HG03439 (cell line): ENCODE measurements at regions not wholly inside any gene's neighbourhood (a gene's known extent, or its start where the extent isn't known, plus 50 kb on each side); places are given as distances from the start of the nearest gene placed in this dataset.
"Not testable (repeated sequence)": the region's sequence is repeated elsewhere in the genome, so short reads cannot be mapped to it uniquely, and the experiment has no call there.

ENCODE experiments used
- ATAC-seq: cut with Tn5 transposase; IDR thresholded peaks from one replicate; pipeline ENCODE4 v1.9.1; 2021; ENCODE audit warnings: mild to moderate bottlenecking, moderate library complexity; ENCODE audit not compliant: unreplicated experiment

- no peak for ATAC-seq
Observed at GRCh38 chr1:55541296-55541695, 326.1 kb upstream of the USP24 start.

DNA sequence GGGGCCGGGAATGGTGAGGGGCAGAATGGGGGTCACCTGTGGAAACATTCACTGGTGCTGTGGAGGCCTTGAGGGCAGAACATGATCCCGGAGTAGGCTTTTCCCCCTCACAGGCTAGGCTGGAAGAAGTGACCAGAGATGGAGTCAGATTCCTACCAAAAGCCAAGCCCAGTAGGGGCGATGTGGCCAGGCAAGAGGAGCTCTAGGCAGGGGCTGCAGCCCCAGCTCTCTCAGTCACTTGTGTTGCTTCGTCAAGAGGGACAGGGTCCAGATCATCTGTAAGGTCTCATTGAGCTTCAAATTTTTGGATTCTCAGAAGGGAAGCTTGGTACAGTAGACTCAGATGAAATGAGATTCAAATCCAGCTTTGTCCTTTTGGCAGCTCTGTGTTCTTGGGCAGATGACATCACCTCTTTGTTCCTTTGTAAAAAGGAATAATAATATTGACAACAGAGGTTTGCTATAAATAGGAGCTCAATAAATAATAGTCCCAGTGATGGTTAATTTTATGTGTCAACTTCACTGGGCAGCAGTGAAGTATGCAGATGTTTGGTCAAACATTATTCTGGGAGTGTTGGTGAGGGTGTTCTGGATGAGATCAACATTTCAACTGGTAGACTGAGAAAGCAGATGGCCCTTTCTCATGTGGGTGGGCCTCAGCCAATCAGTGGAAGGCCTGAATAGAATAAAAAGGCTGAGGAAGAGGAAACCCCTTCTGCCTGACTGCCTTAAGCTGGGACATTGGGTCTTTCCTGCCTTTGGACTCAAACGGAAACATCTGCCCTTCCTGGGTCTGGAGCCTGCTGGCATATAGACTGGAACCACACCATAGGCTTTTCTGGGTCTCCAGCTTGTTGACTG, 324.7 kb upstream of the USP24 start:
- no peak for ATAC-seq

DNA sequence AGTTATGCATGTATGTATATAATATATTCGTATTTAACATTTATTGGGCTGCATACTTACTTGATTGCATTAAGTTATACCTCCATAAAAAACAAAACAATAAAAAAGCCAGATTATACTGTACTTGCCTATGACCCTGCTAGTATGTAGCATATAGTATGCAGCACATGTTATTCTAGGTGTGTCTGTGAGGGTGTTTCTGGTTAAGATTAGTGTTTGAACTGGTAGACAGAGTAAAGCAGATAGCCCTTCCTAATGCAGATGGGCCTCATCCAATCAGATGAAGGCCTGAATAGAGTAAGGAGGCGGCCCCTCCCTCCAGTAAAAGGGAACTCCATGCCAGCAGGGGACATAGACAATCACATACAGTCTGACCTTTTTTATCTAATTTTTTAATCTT, 323.3 kb upstream of the USP24 start:
- ATAC-seq = no peak

- ATAC-seq = no peak
Observed at GRCh38 chr1:55536545-55536865, 321.3 kb upstream of the USP24 start.

GRCh38 chr1:55535724-55536544, 320.8 kb upstream of the USP24 start:
- no peak for ATAC-seq

DNA sequence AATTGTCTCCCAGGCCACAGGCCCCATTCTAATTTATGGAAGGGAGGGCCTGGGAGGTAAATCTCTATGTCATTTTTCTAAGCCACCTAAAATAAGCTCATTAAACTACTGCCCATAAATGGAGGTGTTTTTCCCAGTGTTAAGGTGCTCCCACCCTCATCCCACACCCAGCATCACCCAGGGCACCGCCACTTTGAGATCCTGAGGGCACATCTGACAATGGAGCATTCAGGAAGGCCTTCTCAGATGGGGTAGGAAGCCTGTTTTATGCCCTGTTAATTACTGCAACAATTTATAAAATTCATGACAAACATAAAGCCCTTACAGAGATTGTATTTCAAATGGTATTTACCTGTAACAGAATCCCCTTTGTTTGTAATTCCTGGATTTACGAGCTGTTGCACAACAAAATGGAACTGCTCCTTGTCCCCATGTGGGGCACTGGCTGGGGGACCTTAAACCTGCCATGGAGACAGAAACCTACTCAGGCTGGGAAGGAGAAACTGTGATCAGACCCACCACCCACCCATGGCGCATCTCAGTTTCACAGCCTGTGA, 319.5 kb upstream of the USP24 start:
- ATAC-seq = no peak

DNA sequence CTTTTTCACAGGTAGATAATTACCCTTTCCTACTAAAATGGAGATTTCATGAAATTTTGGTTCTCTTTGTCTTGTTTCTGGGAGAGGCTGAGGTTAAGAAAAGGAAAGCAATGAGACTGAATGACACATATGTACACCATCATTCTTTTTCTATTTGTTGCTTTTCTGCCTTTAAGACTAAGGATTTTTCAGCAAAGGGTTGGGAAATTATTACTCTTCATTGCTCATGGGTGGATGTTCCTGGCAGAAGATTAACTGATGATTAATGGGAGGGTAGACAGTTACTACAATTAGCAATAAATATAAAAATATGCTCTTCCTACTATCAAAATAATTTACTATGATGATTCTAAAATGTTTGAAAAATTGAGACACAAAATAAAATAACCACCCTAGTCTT, 316.5 kb upstream of the USP24 start:
- ATAC-seq = no peak

- ATAC-seq = no peak
Observed at GRCh38 chr1:55530749-55531478, 315.8 kb upstream of the USP24 start.

- no peak for ATAC-seq
Observed at GRCh38 chr1:55529017-55529416, 313.9 kb upstream of the USP24 start.

GRCh38 chr1:55527831-55528230, 312.7 kb upstream of the USP24 start:
- no peak for ATAC-seq

DNA sequence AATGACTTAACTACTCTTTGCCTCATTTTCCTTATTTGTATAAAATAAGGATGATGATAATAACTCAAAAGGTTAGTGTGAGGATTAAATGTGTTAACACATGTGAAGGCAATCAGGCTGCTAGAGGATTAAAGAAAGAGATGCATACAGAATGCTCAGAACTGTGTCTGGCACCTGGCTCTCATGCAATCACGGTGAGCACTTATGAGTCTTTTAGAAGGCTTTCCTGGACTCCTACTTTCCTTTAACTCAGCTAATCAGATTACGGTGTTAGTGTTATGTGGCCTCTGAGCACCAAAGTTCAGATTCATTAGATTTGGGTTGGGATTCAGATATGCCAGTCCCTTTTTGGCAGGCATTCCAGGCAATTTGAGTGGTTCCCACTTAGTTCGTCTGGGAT, 311.6 kb upstream of the USP24 start:
- no peak for ATAC-seq

DNA sequence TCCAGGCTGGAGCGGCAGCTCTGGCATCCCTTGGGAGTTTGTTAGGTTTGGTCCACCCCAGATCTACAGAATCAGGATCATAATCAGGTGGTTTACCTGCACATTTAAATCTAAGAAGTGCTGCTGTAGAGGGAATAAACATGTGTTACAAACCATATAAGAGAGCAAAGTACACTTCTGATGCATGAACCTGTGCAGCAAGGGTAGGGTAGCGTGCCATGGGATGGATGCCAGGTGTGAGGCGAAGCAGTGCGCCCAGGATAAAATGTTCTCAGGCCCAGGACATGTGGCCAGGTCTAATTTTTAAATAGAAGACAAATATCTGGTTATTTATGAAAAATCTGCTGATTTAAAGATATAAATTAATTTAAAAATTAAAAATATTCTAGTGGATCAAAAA, 308.8 kb upstream of the USP24 start:
- ATAC-seq = no peak

DNA sequence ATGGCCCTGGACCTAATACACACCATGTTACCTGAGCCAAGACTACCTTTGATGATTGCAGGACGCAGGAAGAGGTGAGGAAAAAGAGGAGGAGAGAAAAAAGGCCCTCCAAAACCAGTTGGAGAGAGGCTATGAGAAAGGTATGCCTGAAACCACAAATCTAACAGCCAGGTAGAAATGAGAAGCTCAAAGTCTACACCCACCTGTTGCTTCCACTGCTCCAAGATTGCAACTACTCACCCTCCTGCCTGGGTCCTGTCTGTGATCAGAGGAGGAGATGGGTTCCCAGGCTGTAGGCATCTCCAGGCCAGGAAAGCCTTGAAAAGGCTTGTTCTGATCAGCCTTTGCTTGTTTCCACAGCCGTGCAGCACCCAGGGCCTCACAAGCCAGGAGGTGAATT, 307.8 kb upstream of the USP24 start:
- no peak for ATAC-seq

GRCh38 chr1:55522353-55522903, 307.3 kb upstream of the USP24 start:
- ATAC-seq = no peak

DNA sequence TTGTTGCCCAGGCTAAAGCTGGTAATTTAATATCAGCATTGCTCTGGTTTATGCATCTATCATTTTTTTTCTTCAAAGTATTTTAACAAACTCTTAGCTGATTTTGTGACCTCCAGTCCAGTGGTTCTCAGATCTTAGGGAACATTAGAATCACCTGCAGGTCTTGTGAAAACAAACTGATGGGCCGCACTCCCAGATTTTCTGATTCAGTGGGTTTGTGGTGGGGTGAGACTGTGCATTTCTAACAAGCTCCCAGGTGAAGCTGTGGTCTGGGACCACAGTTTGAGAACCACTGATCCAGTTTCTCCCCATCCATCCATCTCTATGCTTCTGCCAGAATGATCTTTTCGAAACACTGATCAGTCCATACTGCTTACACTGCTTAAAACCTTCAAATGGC, 305.7 kb upstream of the USP24 start:
- ATAC-seq = no peak

GRCh38 chr1:55519937-55520683, 304.9 kb upstream of the USP24 start:
- no peak for ATAC-seq

- no peak for ATAC-seq
Observed at GRCh38 chr1:55519276-55519675, 304.1 kb upstream of the USP24 start.

DNA sequence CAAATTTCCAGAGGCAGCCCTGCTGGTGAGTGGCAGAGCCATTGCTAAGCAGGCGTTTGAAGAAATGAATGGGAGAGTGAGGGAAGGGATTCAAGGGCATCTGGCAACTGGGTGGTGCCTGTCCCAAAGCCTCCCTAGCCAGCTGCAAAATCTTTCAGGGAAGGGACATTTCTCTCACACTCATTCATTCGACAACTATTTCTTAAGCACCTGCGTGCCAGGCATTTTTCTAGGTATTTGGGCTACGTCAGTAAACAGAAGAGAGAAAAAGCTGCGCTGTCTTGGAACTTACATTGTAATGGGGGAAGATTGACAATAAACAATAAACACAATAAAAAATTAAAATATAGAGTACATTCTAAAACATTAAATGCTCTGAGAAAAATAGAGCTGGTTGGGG, 301.9 kb upstream of the USP24 start:
- no peak for ATAC-seq

DNA sequence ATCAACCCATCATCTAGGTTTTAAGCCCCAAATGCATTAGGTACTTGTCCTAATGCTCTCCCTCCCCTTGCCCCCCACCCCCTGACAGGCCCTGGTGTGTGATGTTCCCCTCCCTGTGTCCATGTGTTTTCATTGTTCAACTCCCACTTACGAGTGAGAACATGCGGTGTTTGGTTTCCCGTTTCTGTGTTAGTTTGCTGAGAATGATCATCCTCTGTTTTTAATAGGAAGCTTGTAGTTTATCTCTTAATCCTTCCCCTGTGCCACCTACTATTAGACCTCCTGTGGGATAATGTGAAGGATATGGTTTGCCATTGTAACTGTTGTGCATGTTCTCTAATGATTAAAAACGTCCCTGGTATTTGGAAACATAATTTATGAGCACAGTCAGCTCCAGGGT, 299.4 kb upstream of the USP24 start:
- not testable (repeated sequence) for ATAC-seq

GRCh38 chr1:55512466-55512865, 297.3 kb upstream of the USP24 start:
- no peak for ATAC-seq
